Mesendoderm (in vitro differentiated cells): ENCODE measurements at regions not wholly inside any gene's neighbourhood (a gene's known extent, or its start where the extent isn't known, plus 50 kb on each side); places are given as distances from the start of the nearest gene placed in this dataset.

Experiments
- DNase-seq: peaks from one replicate; pipeline ENCODE4 v3.0.0; 2013
- H2AK5ac ChIP-seq: 2 replicates; pipeline ENCODE4 v1.6.1; 2013; ENCODE audit warnings: low read length, inconsistent platforms
- H2BK120ac ChIP-seq: 2 replicates; pipeline ENCODE4 v1.6.1; 2013; ENCODE audit warnings: low read depth, mild to moderate bottlenecking, low read length, moderate library complexity, mixed read lengths
- H2BK15ac ChIP-seq: replicated peaks from 2 replicates; pipeline ENCODE4 v1.6.1; 2013; ENCODE audit warnings: low read depth, mild to moderate bottlenecking, moderate library complexity
- H2BK5ac ChIP-seq: 2 replicates; pipeline ENCODE4 v1.6.1; 2013; ENCODE audit warnings: low read length, inconsistent platforms
- H3K18ac ChIP-seq: 2 replicates; pipeline ENCODE4 v1.6.1; 2013; ENCODE audit warnings: mild to moderate bottlenecking, low read length, mixed read lengths
- H3K23ac ChIP-seq: one replicate; pipeline ENCODE4 v1.6.1; 2013; ENCODE audit warnings: low read length
- H3K27ac ChIP-seq: 2 replicates; pipeline ENCODE4 v1.5.1; 2013; ENCODE audit warnings: low read depth, mild to moderate bottlenecking, inconsistent platforms, low read length, moderate library complexity
- H3K27me3 ChIP-seq: 2 replicates; pipeline ENCODE4 v1.6.1; 2013; ENCODE audit warnings: low read length, control low read depth, mild to moderate bottlenecking, inconsistent platforms; ENCODE audit not compliant: insufficient read depth, poor library complexity
- H3K36me3 ChIP-seq: 2 replicates; pipeline ENCODE4 v1.6.1; 2013; ENCODE audit warnings: low read length, inconsistent platforms; ENCODE audit not compliant: control insufficient read depth, insufficient read depth
- H3K4ac ChIP-seq: one replicate; pipeline ENCODE4 v1.6.1; 2013; ENCODE audit warnings: low read depth, mild to moderate bottlenecking, low read length, moderate library complexity
- H3K4me1 ChIP-seq: 2 replicates; pipeline ENCODE4 v1.6.1; 2013; ENCODE audit warnings: low read depth, low read length, inconsistent platforms; ENCODE audit not compliant: control insufficient read depth
- H3K4me2 ChIP-seq: 2 replicates; pipeline ENCODE4 v1.6.1; 2013; ENCODE audit warnings: low read length
- H3K4me3 ChIP-seq: 2 replicates; pipeline ENCODE4 v1.5.1; 2013; ENCODE audit warnings: mild to moderate bottlenecking, low read length
- H3K56ac ChIP-seq: one replicate; pipeline ENCODE4 v1.6.1; 2013; ENCODE audit warnings: low read length
- H3K79me1 ChIP-seq: 2 replicates; pipeline ENCODE4 v1.6.1; 2013; ENCODE audit warnings: low read length, inconsistent platforms
- H3K79me2 ChIP-seq: 2 replicates; pipeline ENCODE4 v1.6.1; 2013; ENCODE audit warnings: mild to moderate bottlenecking, low read length; ENCODE audit not compliant: control insufficient read depth, insufficient read depth
- H3K9ac ChIP-seq: 2 replicates; pipeline ENCODE4 v1.6.1; 2013; ENCODE audit warnings: low read length, inconsistent platforms
- H4K5ac ChIP-seq: one replicate; pipeline ENCODE4 v1.6.1; 2013; ENCODE audit warnings: low read length
- H4K8ac ChIP-seq: one replicate; pipeline ENCODE4 v1.6.1; 2013; ENCODE audit warnings: low read depth, mild to moderate bottlenecking, control low read depth, low read length, moderate library complexity
- WGBS: extraction: QIAGEN DNeasy Blood & Tissue Kit; methylation state at CpG from one replicate; pipeline ENCODE4 v1.1.7; 2013; ENCODE audit warnings: low lambda C conversion rate, missing lambda C conversion rate; ENCODE audit not compliant: insufficient coverage; ENCODE audit errors: extremely low coverage; 5-methylcytosine and 5-hydroxymethylcytosine counted together

DNA sequence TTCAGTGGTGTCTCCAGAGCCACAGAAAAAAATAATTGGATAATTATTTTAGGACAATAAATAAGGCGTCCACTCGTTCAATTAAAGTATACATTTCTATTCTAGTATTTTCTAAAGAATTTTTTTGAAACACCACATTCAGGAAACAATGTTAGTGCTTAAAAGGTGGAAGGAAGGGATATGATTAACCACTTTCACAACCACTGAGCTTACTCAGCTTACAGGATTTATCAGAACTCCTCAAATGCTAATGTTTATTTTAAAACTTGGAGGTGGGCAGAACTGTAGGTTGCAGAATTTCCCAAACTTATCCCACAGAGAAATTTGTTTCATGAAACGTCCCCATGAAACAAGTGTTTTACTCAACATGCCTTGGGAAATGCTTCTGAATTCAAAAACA, 54.3 kb upstream of the MAGEB2 start:
- Histone ChIP-seq H3K79me1 (no peaks in the 10 kb centered on the region), H3K18ac (no peak overlapping the region), H3K4me1 (no peaks in the 10 kb centered on the region), H3K36me3 (no peaks in the 10 kb centered on the region), H2BK120ac (no peak overlapping the region), H2AK5ac (no peak overlapping the region), H2BK5ac (no peak overlapping the region), H3K23ac (no peak overlapping the region), H3K79me2 (no peaks in the 10 kb centered on the region), H2BK15ac (no peak overlapping the region), H3K56ac (no peak overlapping the region), H4K8ac (no peak overlapping the region), H3K27ac (no peak overlapping the region), H3K4me2 (no peak overlapping the region), H3K9ac (no peak overlapping the region), H3K4ac (no peak overlapping the region), H3K4me3 (no peak overlapping the region), H4K5ac (no peak overlapping the region), H3K27me3 (no peaks in the 10 kb centered on the region)
- DNase-seq = no peak
- WGBS = no CpG with 5 or more reads among the region's 3 CpGs
